ENCODE measurements at regions not wholly inside any gene's neighbourhood (a gene's known extent, or its start where the extent isn't known, plus 50 kb on each side); places are given as distances from the start of the nearest gene placed in this dataset.
A peak's percentile ranks its signal among the peaks of the same experiment; 100 is the strongest.

- DNase-seq (ENCODE audit: extremely low spot score) = no peak
- peak; percentile 68 for TF ChIP-seq ELF4 (IDR thresholded peaks at IDR 0.05)
- TF ChIP-seq SUZ12 (IDR thresholded peaks at IDR 0.05) = no peak
- no peak for TF ChIP-seq L3MBTL2 (conservative IDR thresholded peaks at IDR 0.05)
- no peak for TF ChIP-seq CTBP1 (IDR thresholded peaks at IDR 0.05; ENCODE audit: borderline replicate concordance)
- TF ChIP-seq FOXA1 (IDR thresholded peaks at IDR 0.05) = no peak
- TF ChIP-seq ARNT (IDR thresholded peaks at IDR 0.05) = no peak
- ChIA-PET CTCF (interaction anchor here (1.1 kb wide), 1 partner anchor 834 kb away, joined by 3 read pairs; no protein-coding TSS in a partner anchor), POLR2A (interaction anchor here (1.5 kb wide), 1 partner anchor 95 kb away, joined by 5 read pairs; no protein-coding TSS in a partner anchor)
Measured at GRCh38 chr1:244957122-244957521, 92.8 kb upstream of the HNRNPU start.

- ChIA-PET CTCF (interaction anchor here (0.5 to 1.0 kb wide), 2 partner anchors 16 to 87 kb away, joined by 3 to 4 read pairs; no protein-coding TSS in a partner anchor), POLR2A (interaction anchor here (0.8 kb wide), 1 partner anchor 14 kb away, joined by 4 read pairs; a partner anchor contains a TSS)
- DNase-seq (ENCODE audit: extremely low spot score) = no peak
- TF ChIP-seq ELF4 (IDR thresholded peaks at IDR 0.05) (no peak), CTBP1 (IDR thresholded peaks at IDR 0.05; ENCODE audit: borderline replicate concordance) (no peak), FOXA1 (IDR thresholded peaks at IDR 0.05) (no peak), ARNT (IDR thresholded peaks at IDR 0.05) (no peak), FOXM1 (IDR thresholded peaks at IDR 0.05; ENCODE audit: borderline replicate concordance) (no peak), SP1 (IDR thresholded peaks at IDR 0.05) (no peak), HDGF (IDR thresholded peaks at IDR 0.05; ENCODE audit: borderline replicate concordance) (no peak), PKNOX1 (IDR thresholded peaks at IDR 0.05) (no peak), SUZ12 (IDR thresholded peaks at IDR 0.05) (no peak), BHLHE40 (IDR thresholded peaks at IDR 0.05; ENCODE audit: borderline replicate concordance) (no peak), ZNF384 (IDR thresholded peaks at IDR 0.05) (no peak), L3MBTL2 (conservative IDR thresholded peaks at IDR 0.05) (no peak), NFRKB (IDR thresholded peaks at IDR 0.05) (no peak), FOXK2 (IDR thresholded peaks at IDR 0.05) (no peak), TARDBP (IDR thresholded peaks at IDR 0.05) (no peak), LEF1 (IDR thresholded peaks at IDR 0.05; ENCODE audit: borderline replicate concordance) (no peak)
Measured at GRCh38 chr1:244955661-244956060, 91.3 kb upstream of the HNRNPU start.

- POLR2A ChIA-PET = no interaction called here
- CTCF ChIA-PET = no interaction called here
- no peak for DNase-seq (ENCODE audit: extremely low spot score)
- TF ChIP-seq FOXK2 (IDR thresholded peaks at IDR 0.05) (no peak), BHLHE40 (IDR thresholded peaks at IDR 0.05; ENCODE audit: borderline replicate concordance) (no peak), HDGF (IDR thresholded peaks at IDR 0.05; ENCODE audit: borderline replicate concordance) (no peak), ARNT (IDR thresholded peaks at IDR 0.05) (no peak), CTBP1 (IDR thresholded peaks at IDR 0.05; ENCODE audit: borderline replicate concordance) (no peak), L3MBTL2 (conservative IDR thresholded peaks at IDR 0.05) (no peak), TARDBP (IDR thresholded peaks at IDR 0.05) (no peak), ELF4 (IDR thresholded peaks at IDR 0.05) (no peak), LEF1 (IDR thresholded peaks at IDR 0.05; ENCODE audit: borderline replicate concordance) (no peak)
Measured at GRCh38 chr1:244954359-244954758, 90.0 kb upstream of the HNRNPU start.

- CTCF ChIA-PET = no interaction called here
- no peak for TF ChIP-seq FOXM1 (IDR thresholded peaks at IDR 0.05; ENCODE audit: borderline replicate concordance)
- TF ChIP-seq L3MBTL2 (conservative IDR thresholded peaks at IDR 0.05) = no peak
- no peak for TF ChIP-seq ELF4 (IDR thresholded peaks at IDR 0.05)
- TF ChIP-seq CTBP1 (IDR thresholded peaks at IDR 0.05; ENCODE audit: borderline replicate concordance) = no peak
- TF ChIP-seq SP1 (IDR thresholded peaks at IDR 0.05) = no peak
- TF ChIP-seq FOXK2 (IDR thresholded peaks at IDR 0.05) = no peak
- no peak for TF ChIP-seq BHLHE40 (IDR thresholded peaks at IDR 0.05; ENCODE audit: borderline replicate concordance)
- TF ChIP-seq ARNT (IDR thresholded peaks at IDR 0.05) = no peak
- no peak for TF ChIP-seq TARDBP (IDR thresholded peaks at IDR 0.05)
- no peak for TF ChIP-seq NFRKB (IDR thresholded peaks at IDR 0.05)
- no peak for TF ChIP-seq SUZ12 (IDR thresholded peaks at IDR 0.05)
- TF ChIP-seq FOXA1 (IDR thresholded peaks at IDR 0.05) = no peak
- TF ChIP-seq HDGF (IDR thresholded peaks at IDR 0.05; ENCODE audit: borderline replicate concordance) = no peak
- no peak for TF ChIP-seq PKNOX1 (IDR thresholded peaks at IDR 0.05)
- TF ChIP-seq ZNF384 (IDR thresholded peaks at IDR 0.05) = no peak
- POLR2A ChIA-PET = interaction anchor here (1.0 kb wide), 1 partner anchor 16 kb away, joined by 4 read pairs; a partner anchor contains a TSS
- no peak for DNase-seq (ENCODE audit: extremely low spot score)
Measured at GRCh38 chr1:244953901-244954300, 89.6 kb upstream of the HNRNPU start.

GRCh38 chr1:244952940-244953339 is 88.6 kb upstream of the HNRNPU start:
- POLR2A ChIA-PET = interaction anchor here (1.0 kb wide), 1 partner anchor 16 kb away, joined by 4 read pairs; a partner anchor contains a TSS
- CTCF ChIA-PET = interaction anchor here (0.7 kb wide), 1 partner anchor 57 kb away, joined by 6 read pairs; no protein-coding TSS in a partner anchor
- no peak for DNase-seq (ENCODE audit: extremely low spot score)

More at GRCh38 chr1:244952940-244953339, 88.6 kb upstream of the HNRNPU start:
- TF ChIP-seq SP1 (IDR thresholded peaks at IDR 0.05) = no peak
- TF ChIP-seq L3MBTL2 (conservative IDR thresholded peaks at IDR 0.05) = no peak
- TF ChIP-seq TARDBP (IDR thresholded peaks at IDR 0.05) = no peak
- TF ChIP-seq PKNOX1 (IDR thresholded peaks at IDR 0.05) = no peak
- TF ChIP-seq BHLHE40 (IDR thresholded peaks at IDR 0.05; ENCODE audit: borderline replicate concordance) = no peak
- TF ChIP-seq FOXM1 (IDR thresholded peaks at IDR 0.05; ENCODE audit: borderline replicate concordance) = no peak
- TF ChIP-seq ELF4 (IDR thresholded peaks at IDR 0.05) = no peak
- TF ChIP-seq ZNF384 (IDR thresholded peaks at IDR 0.05) = no peak
- TF ChIP-seq FOXK2 (IDR thresholded peaks at IDR 0.05) = no peak
- TF ChIP-seq SUZ12 (IDR thresholded peaks at IDR 0.05) = no peak
- no peak for TF ChIP-seq HDGF (IDR thresholded peaks at IDR 0.05; ENCODE audit: borderline replicate concordance)
- TF ChIP-seq LEF1 (IDR thresholded peaks at IDR 0.05; ENCODE audit: borderline replicate concordance) = no peak
- TF ChIP-seq FOXA1 (IDR thresholded peaks at IDR 0.05) = no peak

All from HEK293T (cell line).